ENCODE measurements at regions not wholly inside any gene's neighbourhood (a gene's known extent, or its start where the extent isn't known, plus 50 kb on each side); places are given as distances from the start of the nearest gene placed in this dataset.

DNA sequence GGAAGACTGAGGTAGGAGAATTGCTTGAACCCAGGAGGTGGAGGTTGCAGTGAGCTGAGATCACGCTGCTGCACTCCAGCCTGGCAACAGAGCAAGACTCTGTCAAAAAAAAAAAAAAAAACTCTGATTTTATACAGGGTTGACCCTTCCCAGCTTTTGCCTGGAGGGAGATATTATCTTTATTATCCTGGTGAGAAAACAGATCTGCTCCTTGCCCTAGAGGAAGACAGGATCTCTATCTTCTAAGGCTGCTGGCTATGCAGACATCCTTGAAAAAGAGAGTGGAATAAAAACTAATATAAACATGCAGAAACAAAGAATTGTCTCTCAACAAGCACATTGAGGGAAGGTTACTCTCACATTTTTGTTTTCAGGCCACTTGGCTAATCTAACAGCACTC is 1503.4 kb upstream of the WWC1 start (continued):
- TF ChIP-seq KLF5 (IDR thresholded peaks at IDR 0.05; ENCODE audit: partially characterized antibody) (no peak), CBX5 (IDR thresholded peaks at IDR 0.05; ENCODE audit: low read depth) (no peak)

DNA sequence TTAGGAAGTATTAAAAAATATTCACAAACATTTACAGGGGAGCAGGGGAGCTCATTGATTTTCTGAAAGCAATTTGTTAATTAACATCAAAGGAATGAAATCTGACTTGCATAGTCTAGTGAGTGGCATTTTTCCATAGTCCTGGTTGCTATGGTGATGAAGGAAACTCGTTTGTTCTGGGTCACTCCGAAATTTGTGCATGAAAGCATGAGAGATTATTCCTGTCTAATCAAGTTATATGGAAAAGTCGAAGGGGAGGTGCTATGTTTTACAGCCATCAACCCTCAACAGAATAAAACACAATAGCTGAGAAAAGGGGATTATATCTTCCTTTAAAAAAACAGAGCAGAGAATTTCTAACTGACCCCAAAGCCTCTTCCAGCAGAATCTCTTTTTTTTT is 1495.7 kb upstream of the WWC1 start:
- Histone ChIP-seq H3K9ac (ENCODE audit: control insufficient read depth, insufficient read depth, low read length) (no peak overlapping the region), H3K27me3 (replicated peaks in 1 of 2; ENCODE audit: control insufficient read depth in 2 of 2, insufficient read depth in 2 of 2, low read length in 1 of 2) (no peaks in the 10 kb centered on the region), H3K36me3 (ENCODE audit: control insufficient read depth in 2 of 2, insufficient read depth in 2 of 2, low read length in 1 of 2) (no peaks in the 10 kb centered on the region), H3K4me3 (no peak overlapping the region), H2AFZ (ENCODE audit: control insufficient read depth, low read depth, low read length) (no peak overlapping the region), H3K79me2 (ENCODE audit: control insufficient read depth, insufficient read depth, low read length) (no peaks in the 10 kb centered on the region), H3K4me1 (ENCODE audit: control insufficient read depth, insufficient read depth, low read length) (no peaks in the 10 kb centered on the region), H3K9me3 (replicated peaks; ENCODE audit: control insufficient read depth, insufficient read depth, low read length) (no peaks in the 10 kb centered on the region), H3K4me2 (ENCODE audit: control insufficient read depth, insufficient read depth) (no peak overlapping the region), H3K27ac (ENCODE audit: control insufficient read depth, insufficient read depth) (no peak overlapping the region), H4K20me1 (ENCODE audit: control insufficient read depth, insufficient read depth) (no peaks in the 10 kb centered on the region)
- TF ChIP-seq TCF12 (IDR thresholded peaks at IDR 0.05; ENCODE audit: low read depth, low read length) = no peak
- no peak for TF ChIP-seq KLF5 (IDR thresholded peaks at IDR 0.05; ENCODE audit: partially characterized antibody)
- TF ChIP-seq GATAD2B (conservative IDR thresholded peaks at IDR 0.05; ENCODE audit: low read depth) = no peak
- TF ChIP-seq, protein P1, sequence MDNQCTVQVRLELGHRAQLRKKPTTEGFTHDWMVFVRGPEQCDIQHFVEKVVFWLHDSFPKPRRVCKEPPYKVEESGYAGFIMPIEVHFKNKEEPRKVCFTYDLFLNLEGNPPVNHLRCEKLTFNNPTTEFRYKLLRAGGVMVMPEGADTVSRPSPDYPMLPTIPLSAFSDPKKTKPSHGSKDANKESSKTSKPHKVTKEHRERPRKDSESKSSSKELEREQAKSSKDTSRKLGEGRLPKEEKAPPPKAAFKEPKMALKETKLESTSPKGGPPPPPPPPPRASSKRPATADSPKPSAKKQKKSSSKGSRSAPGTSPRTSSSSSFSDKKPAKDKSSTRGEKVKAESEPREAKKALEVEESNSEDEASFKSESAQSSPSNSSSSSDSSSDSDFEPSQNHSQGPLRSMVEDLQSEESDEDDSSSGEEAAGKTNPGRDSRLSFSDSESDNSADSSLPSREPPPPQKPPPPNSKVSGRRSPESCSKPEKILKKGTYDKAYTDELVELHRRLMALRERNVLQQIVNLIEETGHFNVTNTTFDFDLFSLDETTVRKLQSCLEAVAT (IDR thresholded peaks at IDR 0.05) = no peak
- TF ChIP-seq RELA (IDR thresholded peaks at IDR 0.05; ENCODE audit: borderline replicate concordance, partially characterized antibody) = no peak
- TF ChIP-seq YBX1 (IDR thresholded peaks at IDR 0.05) = no peak
- TF ChIP-seq SREBF2 (IDR thresholded peaks at IDR 0.05; ENCODE audit: low read length) = no peak
- TF ChIP-seq, protein P2, sequence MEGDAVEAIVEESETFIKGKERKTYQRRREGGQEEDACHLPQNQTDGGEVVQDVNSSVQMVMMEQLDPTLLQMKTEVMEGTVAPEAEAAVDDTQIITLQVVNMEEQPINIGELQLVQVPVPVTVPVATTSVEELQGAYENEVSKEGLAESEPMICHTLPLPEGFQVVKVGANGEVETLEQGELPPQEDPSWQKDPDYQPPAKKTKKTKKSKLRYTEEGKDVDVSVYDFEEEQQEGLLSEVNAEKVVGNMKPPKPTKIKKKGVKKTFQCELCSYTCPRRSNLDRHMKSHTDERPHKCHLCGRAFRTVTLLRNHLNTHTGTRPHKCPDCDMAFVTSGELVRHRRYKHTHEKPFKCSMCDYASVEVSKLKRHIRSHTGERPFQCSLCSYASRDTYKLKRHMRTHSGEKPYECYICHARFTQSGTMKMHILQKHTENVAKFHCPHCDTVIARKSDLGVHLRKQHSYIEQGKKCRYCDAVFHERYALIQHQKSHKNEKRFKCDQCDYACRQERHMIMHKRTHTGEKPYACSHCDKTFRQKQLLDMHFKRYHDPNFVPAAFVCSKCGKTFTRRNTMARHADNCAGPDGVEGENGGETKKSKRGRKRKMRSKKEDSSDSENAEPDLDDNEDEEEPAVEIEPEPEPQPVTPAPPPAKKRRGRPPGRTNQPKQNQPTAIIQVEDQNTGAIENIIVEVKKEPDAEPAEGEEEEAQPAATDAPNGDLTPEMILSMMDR (IDR thresholded peaks at IDR 0.05 in 2 of 3, conservative IDR thresholded peaks at IDR 0.05 in 1 of 3; ENCODE audit: control insufficient read depth in 2 of 3, extremely low read depth in 1 of 3, insufficient read depth in 1 of 3, low read depth in 3 of 3, low read length in 3 of 3) = no peak
- TF ChIP-seq SREBF1 (IDR thresholded peaks at IDR 0.05; ENCODE audit: low read length) = no peak
- no peak for TF ChIP-seq SMARCA5 (IDR thresholded peaks at IDR 0.05)
- no peak for TF ChIP-seq POLR2AphosphoS2 (IDR thresholded peaks at IDR 0.05; ENCODE audit: low read depth, low read length)
- TF ChIP-seq, protein P3, sequence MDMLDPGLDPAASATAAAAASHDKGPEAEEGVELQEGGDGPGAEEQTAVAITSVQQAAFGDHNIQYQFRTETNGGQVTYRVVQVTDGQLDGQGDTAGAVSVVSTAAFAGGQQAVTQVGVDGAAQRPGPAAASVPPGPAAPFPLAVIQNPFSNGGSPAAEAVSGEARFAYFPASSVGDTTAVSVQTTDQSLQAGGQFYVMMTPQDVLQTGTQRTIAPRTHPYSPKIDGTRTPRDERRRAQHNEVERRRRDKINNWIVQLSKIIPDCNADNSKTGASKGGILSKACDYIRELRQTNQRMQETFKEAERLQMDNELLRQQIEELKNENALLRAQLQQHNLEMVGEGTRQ (IDR thresholded peaks at IDR 0.05; ENCODE audit: borderline replicate concordance, low read depth, low read length) = no peak
- TF ChIP-seq JUND (IDR thresholded peaks at IDR 0.05; ENCODE audit: low read depth, low read length) = no peak
- TF ChIP-seq, protein P4, sequence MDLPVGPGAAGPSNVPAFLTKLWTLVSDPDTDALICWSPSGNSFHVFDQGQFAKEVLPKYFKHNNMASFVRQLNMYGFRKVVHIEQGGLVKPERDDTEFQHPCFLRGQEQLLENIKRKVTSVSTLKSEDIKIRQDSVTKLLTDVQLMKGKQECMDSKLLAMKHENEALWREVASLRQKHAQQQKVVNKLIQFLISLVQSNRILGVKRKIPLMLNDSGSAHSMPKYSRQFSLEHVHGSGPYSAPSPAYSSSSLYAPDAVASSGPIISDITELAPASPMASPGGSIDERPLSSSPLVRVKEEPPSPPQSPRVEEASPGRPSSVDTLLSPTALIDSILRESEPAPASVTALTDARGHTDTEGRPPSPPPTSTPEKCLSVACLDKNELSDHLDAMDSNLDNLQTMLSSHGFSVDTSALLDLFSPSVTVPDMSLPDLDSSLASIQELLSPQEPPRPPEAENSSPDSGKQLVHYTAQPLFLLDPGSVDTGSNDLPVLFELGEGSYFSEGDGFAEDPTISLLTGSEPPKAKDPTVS (IDR thresholded peaks at IDR 0.05; ENCODE audit: low read depth, low read length) = no peak
- ATAC-seq (no peak), FAIRE-seq (no peak), DNase-seq (ENCODE audit: low read depth, low spot score) (no peak)
- in situ Hi-C loops (cut with MboI) (no loop called here), intact Hi-C loops (cut with micrococcal nuclease; ENCODE audit: unreplicated experiment) (no loop called here)
- POLR2A ChIA-PET = no interaction called here
- RAD21 ChIA-PET (ENCODE audit: unreplicated experiment) = no interaction called here
- WGBS (ENCODE audit: insufficient coverage, insufficient replicate concordance, low lambda C conversion rate, missing lambda C conversion rate) = 4% methylated on average over 3 of the region's 3 CpGs
- CTCF ChIA-PET = no interaction called here
- BruUV-seq (replicated peaks) = no TSS peak
- SMC1A ChIA-PET (ENCODE audit: uncharacterized antibody, unreplicated experiment) = interaction anchor here (0.7 to 2.0 kb wide), 2 partner anchors 8 to 783 kb away, joined by 5 read pairs; no protein-coding TSS in a partner anchor

Data from GM12878 (cell line).